H9 (cell line): ENCODE measurements at regions not wholly inside any gene's neighbourhood (a gene's known extent, or its start where the extent isn't known, plus 50 kb on each side); places are given as distances from the start of the nearest gene placed in this dataset.

Experiments
- DNase-seq: peaks from one replicate; pipeline ENCODE4 v3.0.0-alpha.2; 2017
- H2AFZ ChIP-seq: one replicate; pipeline ENCODE4 v1.6.1; 2013; ENCODE audit warnings: mild to moderate bottlenecking, low read length, control low read depth, moderate library complexity
- H2AK5ac ChIP-seq: 2 replicates; pipeline ENCODE4 v1.6.1; 2013; ENCODE audit warnings: low read length, control low read depth, mixed read lengths; ENCODE audit not compliant: insufficient read length
- H2BK120ac ChIP-seq: one replicate; pipeline ENCODE4 v1.6.1; 2013; ENCODE audit warnings: low read depth, mild to moderate bottlenecking, low read length, control low read depth, inconsistent platforms; ENCODE audit not compliant: poor library complexity, severe bottlenecking
- H2BK12ac ChIP-seq: 2 replicates; pipeline ENCODE4 v1.6.1; 2013; ENCODE audit warnings: low read length, control low read depth, mixed read lengths, low read depth; ENCODE audit not compliant: insufficient read length
- H2BK15ac ChIP-seq: 2 replicates; pipeline ENCODE4 v1.6.1; 2013; ENCODE audit warnings: low read depth, low read length, control low read depth
- H2BK20ac ChIP-seq: one replicate; pipeline ENCODE4 v1.6.1; 2013; ENCODE audit warnings: low read depth, mild to moderate bottlenecking, low read length, control low read depth, inconsistent platforms; ENCODE audit not compliant: poor library complexity, severe bottlenecking
- H2BK5ac ChIP-seq: 2 replicates; pipeline ENCODE4 v1.6.1; 2013; ENCODE audit warnings: low read length, control low read depth, mixed read lengths; ENCODE audit not compliant: insufficient read length
- H3K14ac ChIP-seq: 2 replicates; pipeline ENCODE4 v1.6.1; 2013; ENCODE audit warnings: low read length, control low read depth; ENCODE audit not compliant: insufficient read depth
- H3K18ac ChIP-seq: 2 replicates; pipeline ENCODE4 v1.6.1; 2013; ENCODE audit warnings: low read depth, mild to moderate bottlenecking, mixed read lengths, low read length, control low read depth; ENCODE audit not compliant: insufficient read length
- H3K23ac ChIP-seq: 2 replicates; pipeline ENCODE4 v1.6.1; 2013; ENCODE audit warnings: low read length, control low read depth, mixed read lengths, low read depth; ENCODE audit not compliant: insufficient read length
- H3K23me2 ChIP-seq: 2 replicates; pipeline ENCODE4 v1.6.1; 2013; ENCODE audit warnings: low read depth, mild to moderate bottlenecking, mixed read lengths, low read length, control low read depth; ENCODE audit not compliant: insufficient read length, poor library complexity, severe bottlenecking
- H3K27ac ChIP-seq: 2 replicates; pipeline ENCODE4 v1.5.1; 2013; ENCODE audit warnings: low read length, control low read depth, mixed read lengths, low read depth; ENCODE audit not compliant: insufficient read length
- H3K27me3 ChIP-seq: 2 replicates; pipeline ENCODE4 v1.6.1; 2013; ENCODE audit warnings: low read length, control low read depth, inconsistent platforms; ENCODE audit not compliant: insufficient read depth
- H3K4ac ChIP-seq: 2 replicates; pipeline ENCODE4 v1.6.1; 2013; ENCODE audit warnings: low read depth, mild to moderate bottlenecking, control low read depth, inconsistent platforms, low read length, moderate library complexity
- H3K4me1 ChIP-seq: 2 replicates; pipeline ENCODE4 v1.6.1; 2013; ENCODE audit warnings: low read length, control low read depth, inconsistent platforms; ENCODE audit not compliant: insufficient read depth
- H3K4me2 ChIP-seq: 2 replicates; pipeline ENCODE4 v1.6.1; 2013; ENCODE audit warnings: low read length, control low read depth, mixed read lengths; ENCODE audit not compliant: insufficient read length, insufficient read depth
- H3K56ac ChIP-seq: 2 replicates; pipeline ENCODE4 v1.6.1; 2013; ENCODE audit warnings: low read depth, mild to moderate bottlenecking, mixed read lengths, low read length, control low read depth; ENCODE audit not compliant: insufficient read length
- H3K79me1 ChIP-seq: 2 replicates; pipeline ENCODE4 v1.6.1; 2013; ENCODE audit warnings: low read depth, mild to moderate bottlenecking, moderate library complexity, low read length, control low read depth, inconsistent platforms; ENCODE audit not compliant: insufficient read depth, poor library complexity, severe bottlenecking
- H3K79me2 ChIP-seq: 2 replicates; pipeline ENCODE4 v1.6.1; 2013; ENCODE audit warnings: low read length, control low read depth, inconsistent platforms; ENCODE audit not compliant: insufficient read depth
- H3K9ac ChIP-seq: 2 replicates; pipeline ENCODE4 v1.6.1; 2013; ENCODE audit warnings: low read length, control low read depth, mixed read lengths; ENCODE audit not compliant: insufficient read length; ENCODE audit errors: extremely low read depth
- H3K9me3 ChIP-seq: one replicate; pipeline ENCODE4 v1.6.1; 2013; ENCODE audit warnings: low read depth, low read length, inconsistent platforms; ENCODE audit not compliant: control insufficient read depth
- H3T11ph ChIP-seq: one replicate; pipeline ENCODE4 v1.6.1; 2013; ENCODE audit warnings: mild to moderate bottlenecking, low read length, control low read depth, inconsistent platforms
- H4K20me1 ChIP-seq: one replicate; pipeline ENCODE4 v1.6.1; 2013; ENCODE audit not compliant: control insufficient read depth, insufficient read length, insufficient read depth
- H4K5ac ChIP-seq: 2 replicates; pipeline ENCODE4 v1.6.1; 2013; ENCODE audit warnings: low read depth, mild to moderate bottlenecking, mixed read lengths, low read length, control low read depth; ENCODE audit not compliant: insufficient read length
- H4K8ac ChIP-seq: replicated peaks from 2 replicates; pipeline ENCODE4 v1.6.1; 2013; ENCODE audit warnings: low read length, control low read depth, mixed read lengths, low read depth; ENCODE audit not compliant: insufficient read length
- H4K91ac ChIP-seq: 2 replicates; pipeline ENCODE4 v1.6.1; 2013; ENCODE audit warnings: low read depth, mild to moderate bottlenecking, moderate library complexity, mixed read lengths, low read length, control low read depth; ENCODE audit not compliant: insufficient read length
- H3K27ac Mint-ChIP-seq, 3 experiments: 2 replicates in 2 of 3; 3 replicates in 1 of 3; pipeline ENCODE4 v1.8.0; 2020 to 2021; ENCODE audit warnings: mixed read lengths in 3 of 3, mild to moderate bottlenecking in 1 of 3, moderate library complexity in 1 of 3
- H3K27me3 Mint-ChIP-seq: 2 replicates; pipeline ENCODE4 v1.8.0; 2021; ENCODE audit warnings: low read depth, mild to moderate bottlenecking, moderate library complexity, mixed read lengths
- H3K36me3 Mint-ChIP-seq, 3 experiments: 2 replicates in 2 of 3; 3 replicates in 1 of 3; pipeline ENCODE4 v1.8.0; 2020 to 2021; ENCODE audit warnings: low read depth in 3 of 3, mixed read lengths in 3 of 3; ENCODE audit not compliant: insufficient read depth in 1 of 3
- H3K4me1 Mint-ChIP-seq, 2 experiments: 2 replicates each; pipeline ENCODE4 v1.8.0; 2020; ENCODE audit warnings: mixed read lengths in 2 of 2
- H3K4me3 Mint-ChIP-seq, 2 experiments: 2 replicates in 1 of 2; 3 replicates in 1 of 2; pipeline ENCODE4 v1.8.0; 2020 to 2021; ENCODE audit warnings: mild to moderate bottlenecking in 2 of 2, mixed read lengths in 2 of 2, moderate library complexity in 1 of 2
- H3K9me3 Mint-ChIP-seq, 2 experiments: 2 replicates in 1 of 2; 3 replicates in 1 of 2; pipeline ENCODE4 v1.8.0; 2020; ENCODE audit warnings: mild to moderate bottlenecking in 2 of 2, mixed read lengths in 2 of 2, moderate library complexity in 1 of 2
- WGBS: extraction: QIAGEN DNeasy Blood & Tissue Kit; methylation state at CpG from one replicate; pipeline ENCODE4 v1.1.7; 2013; ENCODE audit warnings: missing lambda C conversion rate, low lambda C conversion rate, mixed read lengths; ENCODE audit not compliant: insufficient read length; ENCODE audit errors: extremely low coverage; 5-methylcytosine and 5-hydroxymethylcytosine counted together
- TF ChIP-seq, protein P1 (sequence below): fragments of 200-600 bp; sonication (generic); conservative IDR thresholded peaks from 3 replicates; pipeline ENCODE4 v1.8.0; 2021; ENCODE audit warnings: antibody characterized with exemption, mild to moderate bottlenecking

DNA sequence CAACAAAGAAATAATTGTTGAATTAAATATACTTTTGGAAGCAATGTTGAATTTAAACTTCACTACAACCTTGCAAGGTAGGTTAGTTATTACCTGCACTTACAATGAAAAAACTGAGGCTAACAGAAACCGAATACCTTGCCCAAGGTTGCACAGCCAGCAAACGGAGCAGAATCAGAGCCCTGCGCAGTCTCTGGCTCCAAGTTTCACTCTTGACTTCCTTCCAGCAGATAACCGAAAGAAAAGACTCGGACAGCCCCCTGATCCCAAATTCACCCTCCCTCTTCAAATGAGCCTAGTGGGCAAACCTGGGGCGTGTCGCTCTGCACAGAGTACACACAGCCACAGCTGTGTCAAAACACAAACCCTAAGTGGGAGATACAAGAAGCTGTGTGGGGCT lies 72.1 kb upstream of the FOXQ1 start:
- Histone ChIP-seq H3K27me3 (no peaks in the 10 kb centered on the region), H3T11ph (no peak overlapping the region), H3K4me2 (no peak overlapping the region), H2BK120ac (no peak overlapping the region), H3K79me2 (no peaks in the 10 kb centered on the region), H3K79me1 (no peaks in the 10 kb centered on the region), H2BK5ac (no peak overlapping the region), H2BK15ac (no peak overlapping the region), H3K9ac (no peak overlapping the region), H3K23ac (no peak overlapping the region), H4K5ac (no peak overlapping the region), H3K14ac (no peak overlapping the region), H4K8ac (no peak overlapping the region), H3K4ac (no peak overlapping the region), H3K27ac (no peak overlapping the region), H2BK20ac (no peak overlapping the region), H4K91ac (no peak overlapping the region), H2AFZ (no peak overlapping the region), H3K4me1 (0 out of 2 replicates have a peak, but pooled peaks cover 2% of the 10 kb centered on the region), H2AK5ac (no peak overlapping the region), H2BK12ac (no peak overlapping the region), H4K20me1 (no peaks in the 10 kb centered on the region), H3K23me2 (no peaks in the 10 kb centered on the region), H3K56ac (no peak overlapping the region), H3K9me3 (no peaks in the 10 kb centered on the region), H3K18ac (no peak overlapping the region)
- H3K27me3 Mint-ChIP-seq = peaks cover 16% of the 10 kb centered on the region
- TF ChIP-seq, protein P1, sequence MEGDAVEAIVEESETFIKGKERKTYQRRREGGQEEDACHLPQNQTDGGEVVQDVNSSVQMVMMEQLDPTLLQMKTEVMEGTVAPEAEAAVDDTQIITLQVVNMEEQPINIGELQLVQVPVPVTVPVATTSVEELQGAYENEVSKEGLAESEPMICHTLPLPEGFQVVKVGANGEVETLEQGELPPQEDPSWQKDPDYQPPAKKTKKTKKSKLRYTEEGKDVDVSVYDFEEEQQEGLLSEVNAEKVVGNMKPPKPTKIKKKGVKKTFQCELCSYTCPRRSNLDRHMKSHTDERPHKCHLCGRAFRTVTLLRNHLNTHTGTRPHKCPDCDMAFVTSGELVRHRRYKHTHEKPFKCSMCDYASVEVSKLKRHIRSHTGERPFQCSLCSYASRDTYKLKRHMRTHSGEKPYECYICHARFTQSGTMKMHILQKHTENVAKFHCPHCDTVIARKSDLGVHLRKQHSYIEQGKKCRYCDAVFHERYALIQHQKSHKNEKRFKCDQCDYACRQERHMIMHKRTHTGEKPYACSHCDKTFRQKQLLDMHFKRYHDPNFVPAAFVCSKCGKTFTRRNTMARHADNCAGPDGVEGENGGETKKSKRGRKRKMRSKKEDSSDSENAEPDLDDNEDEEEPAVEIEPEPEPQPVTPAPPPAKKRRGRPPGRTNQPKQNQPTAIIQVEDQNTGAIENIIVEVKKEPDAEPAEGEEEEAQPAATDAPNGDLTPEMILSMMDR = no peak
- no peak overlapping the region for H3K4me3 Mint-ChIP-seq
- no peaks in the 10 kb centered on the region for H3K9me3 Mint-ChIP-seq
- peaks cover 13 to 14% of the 10 kb centered on the region in 2 experiments for H3K4me1 Mint-ChIP-seq
- no peak for DNase-seq
- H3K36me3 Mint-ChIP-seq = no peaks in the 10 kb centered on the region
- no peak overlapping the region for H3K27ac Mint-ChIP-seq
- WGBS = no CpG with 5 or more reads among the region's 7 CpGs
